SU-DHL-6 (cell line): ENCODE measurements at regions not wholly inside any gene's neighbourhood (a gene's known extent, or its start where the extent isn't known, plus 50 kb on each side); places are given as distances from the start of the nearest gene placed in this dataset.

Experiments
- H2AFZ ChIP-seq: fragments of 200-600 bp; sonication (generic); 2 replicates; pipeline ENCODE4 v1.6.1; 2014; ENCODE audit warnings: low read depth, mild to moderate bottlenecking, moderate library complexity, mixed read lengths, antibody characterized with exemption, low read length; ENCODE audit not compliant: severe bottlenecking
- H3F3A ChIP-seq: fragments of 200-600 bp; shearing (Covaris generic); 2 replicates; pipeline ENCODE4 v1.6.0; 2016; ENCODE audit warnings: antibody characterized with exemption, mild to moderate bottlenecking; ENCODE audit not compliant: insufficient read depth
- H3K27ac ChIP-seq: fragments of 200-600 bp; sonication (generic); 2 replicates; pipeline ENCODE4 v1.5.1; 2016; ENCODE audit warnings: low read depth, mild to moderate bottlenecking, low read length, moderate library complexity, mixed read lengths
- H3K27me3 ChIP-seq: fragments of 200-600 bp; sonication (generic), shearing (Covaris generic); 2 replicates; pipeline ENCODE4 v1.6.0; 2014; ENCODE audit warnings: mild to moderate bottlenecking, low read length
- H3K36me3 ChIP-seq: fragments of 200-600 bp; sonication (generic); 2 replicates; pipeline ENCODE4 v1.6.1; 2014; ENCODE audit warnings: mild to moderate bottlenecking, low read length, mixed read lengths
- H3K4me2 ChIP-seq: fragments of 300-600, 200-600 bp; shearing (Covaris generic), sonication (generic); 2 replicates; pipeline ENCODE4 v1.6.0; 2014; ENCODE audit warnings: low read length, low read depth, mild to moderate bottlenecking; ENCODE audit not compliant: poor library complexity, severe bottlenecking
- H3K4me3 ChIP-seq: fragments of 200-600 bp; sonication (generic); 2 replicates; pipeline ENCODE4 v1.5.1; 2014; ENCODE audit warnings: antibody characterized with exemption, low read length, mild to moderate bottlenecking, mixed read lengths; ENCODE audit not compliant: insufficient read depth, poor library complexity, severe bottlenecking
- H3K79me2 ChIP-seq: fragments of 200-600 bp; sonication (generic); 2 replicates; pipeline ENCODE4 v1.6.1; 2014; ENCODE audit warnings: mild to moderate bottlenecking, low read length, moderate library complexity; ENCODE audit not compliant: insufficient read depth
- H3K9ac ChIP-seq: fragments of 200-600 bp; sonication (generic); 2 replicates; pipeline ENCODE4 v1.7.0; 2014; ENCODE audit warnings: mild to moderate bottlenecking, low read length
- H3K9me2 ChIP-seq: fragments of 200-600 bp; sonication (generic); replicated peaks from 2 replicates; pipeline ENCODE4 v1.6.1; 2014; ENCODE audit warnings: low read length; ENCODE audit not compliant: insufficient read depth
- H3K9me3 ChIP-seq: fragments of 200-600 bp; sonication (generic); 2 replicates; pipeline ENCODE4 v1.6.1; 2014; ENCODE audit warnings: low read length, mixed read lengths; ENCODE audit not compliant: insufficient read depth
- H4K20me1 ChIP-seq: fragments of 200-600 bp; sonication (generic); 2 replicates; pipeline ENCODE4 v1.6.1; 2014; ENCODE audit warnings: low read depth, mild to moderate bottlenecking, antibody characterized with exemption, low read length, moderate library complexity, mixed read lengths
- EZH2phosphoT487 ChIP-seq: fragments of 200-600 bp; sonication (generic), shearing (Covaris generic); conservative IDR thresholded peaks from 2 replicates; pipeline ENCODE4 v1.6.1; 2018; ENCODE audit warnings: mild to moderate bottlenecking, antibody characterized with exemption, low read length, moderate library complexity, mixed read lengths
- TF ChIP-seq, protein P1 (sequence below): fragments of 200-600 bp; sonication (generic); IDR thresholded peaks from one replicate; pipeline ENCODE4 v1.5.1; 2017; ENCODE audit warnings: antibody characterized with exemption, mild to moderate bottlenecking, low read length, moderate library complexity; ENCODE audit not compliant: insufficient read depth, poor library complexity, severe bottlenecking

DNA sequence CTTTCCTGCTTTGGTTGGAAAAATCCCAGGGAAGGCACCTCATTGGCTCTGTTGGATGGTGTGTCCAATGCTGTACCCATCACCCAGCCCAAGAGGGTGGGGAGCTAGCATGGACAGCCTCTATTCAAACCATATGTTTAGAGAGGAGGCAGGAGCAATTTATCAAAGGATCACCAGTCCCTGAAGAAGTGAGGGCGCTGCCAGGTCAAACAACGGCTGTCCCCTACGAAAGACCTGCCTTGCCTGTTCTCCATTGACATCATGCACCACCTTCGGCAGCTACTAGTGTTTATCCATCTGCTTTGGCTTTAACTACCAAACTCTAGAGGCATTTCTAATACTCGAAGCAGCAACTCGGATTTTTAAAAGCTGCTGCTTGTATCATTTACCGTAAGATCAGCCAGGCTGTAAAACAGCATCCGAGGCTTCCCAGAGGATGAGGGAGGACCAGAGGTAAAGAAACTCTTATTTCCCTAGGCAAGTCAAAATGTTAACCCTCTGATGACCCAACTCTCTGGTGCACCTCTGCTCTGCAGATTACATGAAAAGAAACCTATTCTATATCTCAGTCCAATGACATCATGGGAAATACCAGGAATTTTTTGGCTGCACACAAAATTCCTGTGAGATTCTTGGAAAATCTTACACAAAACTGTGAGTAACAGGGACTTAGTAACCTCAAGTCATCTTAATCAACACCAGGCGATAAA is 720.9 kb upstream of the TBX3 start:
- H3K9me2 ChIP-seq, result no peaks in the 10 kb centered on the region
- no peaks in the 10 kb centered on the region for H4K20me1 ChIP-seq
- no peak overlapping the region for H3K4me2 ChIP-seq
- no peaks in the 10 kb centered on the region for H3K36me3 ChIP-seq
- H3K9ac ChIP-seq, result no peak overlapping the region
- H2AFZ ChIP-seq, result no peak overlapping the region
- H3K27me3 ChIP-seq, result no peaks in the 10 kb centered on the region
- no peaks in the 10 kb centered on the region for H3K9me3 ChIP-seq
- H3K79me2 ChIP-seq, result no peaks in the 10 kb centered on the region
- no peak overlapping the region for H3K4me3 ChIP-seq
- no peak overlapping the region for H3K27ac ChIP-seq
- no peaks in the 10 kb centered on the region for H3F3A ChIP-seq
- TF ChIP-seq, protein P1, sequence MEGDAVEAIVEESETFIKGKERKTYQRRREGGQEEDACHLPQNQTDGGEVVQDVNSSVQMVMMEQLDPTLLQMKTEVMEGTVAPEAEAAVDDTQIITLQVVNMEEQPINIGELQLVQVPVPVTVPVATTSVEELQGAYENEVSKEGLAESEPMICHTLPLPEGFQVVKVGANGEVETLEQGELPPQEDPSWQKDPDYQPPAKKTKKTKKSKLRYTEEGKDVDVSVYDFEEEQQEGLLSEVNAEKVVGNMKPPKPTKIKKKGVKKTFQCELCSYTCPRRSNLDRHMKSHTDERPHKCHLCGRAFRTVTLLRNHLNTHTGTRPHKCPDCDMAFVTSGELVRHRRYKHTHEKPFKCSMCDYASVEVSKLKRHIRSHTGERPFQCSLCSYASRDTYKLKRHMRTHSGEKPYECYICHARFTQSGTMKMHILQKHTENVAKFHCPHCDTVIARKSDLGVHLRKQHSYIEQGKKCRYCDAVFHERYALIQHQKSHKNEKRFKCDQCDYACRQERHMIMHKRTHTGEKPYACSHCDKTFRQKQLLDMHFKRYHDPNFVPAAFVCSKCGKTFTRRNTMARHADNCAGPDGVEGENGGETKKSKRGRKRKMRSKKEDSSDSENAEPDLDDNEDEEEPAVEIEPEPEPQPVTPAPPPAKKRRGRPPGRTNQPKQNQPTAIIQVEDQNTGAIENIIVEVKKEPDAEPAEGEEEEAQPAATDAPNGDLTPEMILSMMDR, result no peak
- no peak for TF ChIP-seq EZH2phosphoT487

DNA sequence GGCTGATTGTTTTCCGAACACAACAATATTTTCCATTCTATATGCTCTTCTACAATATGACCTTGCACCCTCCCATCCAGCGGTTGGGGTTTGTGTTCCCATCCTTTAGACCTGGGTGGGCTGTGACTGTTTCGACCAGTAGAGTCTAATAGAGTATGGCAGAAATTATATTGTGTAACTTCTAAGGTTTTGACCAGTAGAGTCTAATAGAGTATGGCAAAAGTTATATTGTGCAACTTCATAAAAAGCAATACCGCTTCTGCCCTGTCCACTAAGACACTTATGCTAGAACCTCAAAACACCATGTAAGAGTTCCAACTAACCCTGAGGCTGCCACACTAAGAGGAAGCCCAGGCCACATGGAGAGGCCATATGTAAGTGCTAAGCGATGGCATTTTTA is 719.7 kb upstream of the TBX3 start:
- H3K9me2 ChIP-seq, result no peaks in the 10 kb centered on the region
- no peak overlapping the region for H3K9ac ChIP-seq
- TF ChIP-seq, protein P1, result no peak
- no peak for TF ChIP-seq EZH2phosphoT487
- H3K36me3 ChIP-seq, result no peaks in the 10 kb centered on the region
- H2AFZ ChIP-seq, result no peak overlapping the region
- H3F3A ChIP-seq, result no peaks in the 10 kb centered on the region
- no peaks in the 10 kb centered on the region for H4K20me1 ChIP-seq
- H3K9me3 ChIP-seq, result no peaks in the 10 kb centered on the region
- no peak overlapping the region for H3K4me2 ChIP-seq
- no peaks in the 10 kb centered on the region for H3K79me2 ChIP-seq
- no peak overlapping the region for H3K27ac ChIP-seq
- H3K27me3 ChIP-seq, result no peaks in the 10 kb centered on the region
- H3K4me3 ChIP-seq, result no peak overlapping the region

DNA sequence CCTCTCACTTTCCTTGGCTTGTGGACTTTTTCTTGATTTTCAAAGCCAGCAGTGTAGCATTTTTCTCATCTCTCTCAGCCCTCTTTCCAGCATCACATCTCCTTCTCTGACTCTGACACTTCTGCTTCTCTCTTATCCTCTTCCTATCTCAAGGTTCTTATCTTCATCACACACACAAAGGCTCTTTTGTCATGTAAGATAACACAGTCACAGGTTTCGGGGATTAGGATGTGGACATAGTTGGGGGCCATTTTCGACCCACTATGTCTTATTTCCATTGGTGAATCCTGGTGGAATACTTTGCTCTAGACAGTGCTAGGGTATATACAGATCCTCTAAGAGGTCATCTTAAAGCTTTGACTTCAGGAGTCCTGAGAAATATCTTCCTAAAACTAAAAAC is 719.3 kb upstream of the TBX3 start:
- H3K79me2 ChIP-seq, result no peaks in the 10 kb centered on the region
- H3K36me3 ChIP-seq, result no peaks in the 10 kb centered on the region
- no peaks in the 10 kb centered on the region for H3K27me3 ChIP-seq
- no peak overlapping the region for H3K27ac ChIP-seq
- H3K9me3 ChIP-seq, result no peaks in the 10 kb centered on the region
- H3K9ac ChIP-seq, result no peak overlapping the region
- no peaks in the 10 kb centered on the region for H3F3A ChIP-seq
- no peak for TF ChIP-seq EZH2phosphoT487
- TF ChIP-seq, protein P1, result no peak
- no peak overlapping the region for H3K4me3 ChIP-seq
- no peak overlapping the region for H3K4me2 ChIP-seq
- no peaks in the 10 kb centered on the region for H3K9me2 ChIP-seq
- H4K20me1 ChIP-seq, result no peaks in the 10 kb centered on the region
- H2AFZ ChIP-seq, result no peak overlapping the region
